WTC11 (cell line): ENCODE measurements at regions not wholly inside any gene's neighbourhood (a gene's known extent, or its start where the extent isn't known, plus 50 kb on each side); places are given as distances from the start of the nearest gene placed in this dataset.

Source experiments
- ATAC-seq: fragments of 200-7000 bp; cut with Tn5 transposase; 2 replicates; pipeline ENCODE4 v1.10.0; 2021; ENCODE audit warnings: mild to moderate bottlenecking, moderate library complexity
- CTCF ChIA-PET: fragments of 300-600 bp; sonication (Branson Sonifier 250); formaldehyde crosslinking; loops from one replicate; lab custom pipeline; 2021; ENCODE audit warnings: antibody characterized with exemption; lab: Charles Lee
- POLR2A ChIA-PET: fragments of 350-600 bp; sonication (Branson Sonifier 250); formaldehyde crosslinking; loops from one replicate; lab custom pipeline; 2021; ENCODE audit warnings: antibody characterized with exemption; lab: Charles Lee
- DNase-seq: peaks from one replicate; pipeline ENCODE4 v3.0.0; 2021; ENCODE audit warnings: low spot score
- H3K27ac Mint-ChIP-seq: 2 replicates; pipeline ENCODE4 v1.8.0; 2021; ENCODE audit warnings: mixed read lengths
- H3K27me3 Mint-ChIP-seq: 2 replicates; pipeline ENCODE4 v1.8.0; 2021; ENCODE audit warnings: low read depth, mild to moderate bottlenecking, moderate library complexity, mixed read lengths
- H3K36me3 Mint-ChIP-seq: 2 replicates; pipeline ENCODE4 v1.8.0; 2021; ENCODE audit warnings: mixed read lengths
- H3K4me1 Mint-ChIP-seq: 2 replicates; pipeline ENCODE4 v1.8.0; 2022; ENCODE audit warnings: mixed read lengths
- H3K4me3 Mint-ChIP-seq: 2 replicates; pipeline ENCODE4 v1.8.0; 2021; ENCODE audit warnings: mild to moderate bottlenecking, moderate library complexity, mixed read lengths
- H3K9me3 Mint-ChIP-seq: 2 replicates; pipeline ENCODE4 v1.8.0; 2021; ENCODE audit warnings: mixed read lengths
- EMX1 ChIP-seq: fragments of 250-450 bp; sonication (Bioruptor Pico); IDR thresholded peaks from 2 replicates; pipeline ENCODE4 v1.8.0; 2021; ENCODE audit warnings: mild to moderate bottlenecking
- FOXJ3 ChIP-seq: sonication (generic); formaldehyde crosslinking; IDR thresholded peaks from 2 replicates; pipeline ENCODE4 v1.9.0; 2021; ENCODE audit warnings: missing genetic modification reagents, mild to moderate bottlenecking, borderline replicate concordance
- GRHL2 ChIP-seq: fragments of 250-450 bp; sonication (Bioruptor Pico); IDR thresholded peaks from 2 replicates; pipeline ENCODE4 v1.8.0; 2022; ENCODE audit warnings: mild to moderate bottlenecking, moderate library complexity; ENCODE audit not compliant: insufficient replicate concordance, severe bottlenecking
- KAT7 ChIP-seq: sonication (generic); formaldehyde crosslinking; IDR thresholded peaks from 2 replicates; pipeline ENCODE4 v1.8.1; 2023; ENCODE audit warnings: missing genetic modification reagents, mild to moderate bottlenecking, borderline replicate concordance
- OVOL2 ChIP-seq: fragments of 250-450 bp; sonication (Bioruptor Pico); IDR thresholded peaks from 2 replicates; pipeline ENCODE4 v1.9.0; 2021; ENCODE audit warnings: mild to moderate bottlenecking, borderline replicate concordance
- PRRX2 ChIP-seq: fragments of 250-450 bp; sonication (Bioruptor Pico); IDR thresholded peaks from 2 replicates; pipeline ENCODE4 v1.8.0; 2021; ENCODE audit warnings: mild to moderate bottlenecking
- RORB ChIP-seq: fragments of 250-450 bp; sonication (Bioruptor Pico); IDR thresholded peaks from 2 replicates; pipeline ENCODE4 v1.9.0; 2021; ENCODE audit warnings: mild to moderate bottlenecking
- SMAD4 ChIP-seq: sonication (generic); formaldehyde crosslinking; IDR thresholded peaks from 2 replicates; pipeline ENCODE4 v1.8.0; 2022; ENCODE audit warnings: mild to moderate bottlenecking, missing genetic modification reagents
- TCF7 ChIP-seq: sonication (generic); formaldehyde crosslinking; IDR thresholded peaks from 2 replicates; pipeline ENCODE4 v1.8.0; 2022; ENCODE audit warnings: mild to moderate bottlenecking, low read depth, missing genetic modification reagents, moderate library complexity
- ZNF121 ChIP-seq: sonication (generic); formaldehyde crosslinking; IDR thresholded peaks from 2 replicates; pipeline ENCODE4 v1.8.0; 2023; ENCODE audit warnings: missing genetic modification reagents
- ZNF138 ChIP-seq: sonication (generic); formaldehyde crosslinking; conservative IDR thresholded peaks from 2 replicates; pipeline ENCODE4 v1.8.1; 2022; ENCODE audit warnings: mild to moderate bottlenecking, moderate library complexity, missing genetic modification reagents
- ZNF396 ChIP-seq: fragments of 250-450 bp; sonication (Bioruptor Pico); IDR thresholded peaks from 2 replicates; pipeline ENCODE4 v1.8.0; 2021; ENCODE audit warnings: mild to moderate bottlenecking, moderate library complexity, borderline replicate concordance
- ZNF423 ChIP-seq: fragments of 250-450 bp; sonication (Bioruptor Pico); IDR thresholded peaks from 2 replicates; pipeline ENCODE4 v2.1.2; 2022; ENCODE audit warnings: mild to moderate bottlenecking, moderate library complexity
- ZNF532 ChIP-seq: fragments of 250-450 bp; sonication (Bioruptor Pico); IDR thresholded peaks from 2 replicates; pipeline ENCODE4 v1.9.0; 2021; ENCODE audit warnings: mild to moderate bottlenecking, borderline replicate concordance
- ZSCAN18 ChIP-seq: fragments of 250-450 bp; sonication (Bioruptor Pico); IDR thresholded peaks from 2 replicates; pipeline ENCODE4 v2.1.2; 2022; ENCODE audit warnings: mild to moderate bottlenecking, moderate library complexity
- TF ChIP-seq, protein P1 (sequence below): fragments of 250-450 bp; sonication (Bioruptor Pico); conservative IDR thresholded peaks from 2 replicates; pipeline ENCODE4 v1.9.0; 2021; ENCODE audit warnings: mild to moderate bottlenecking
- TF ChIP-seq, protein P2 (sequence below): sonication (generic); formaldehyde crosslinking; IDR thresholded peaks from 2 replicates; pipeline ENCODE4 v1.8.0; 2022; ENCODE audit warnings: mild to moderate bottlenecking, missing genetic modification reagents
- TF ChIP-seq, protein P3 (sequence below): sonication (generic); formaldehyde crosslinking; IDR thresholded peaks from 2 replicates; pipeline ENCODE4 v1.8.1; 2023; ENCODE audit warnings: mild to moderate bottlenecking, missing genetic modification reagents, moderate library complexity
- TF ChIP-seq, protein P4 (sequence below): fragments of 200-600 bp; IDR thresholded peaks from 2 replicates; pipeline ENCODE4 v1.8.0; 2022; ENCODE audit warnings: antibody characterized with exemption

- no peak for TF ChIP-seq GRHL2 (CRISPR knock-in tag)
Measured at GRCh38 chr4:181509073-181509472, 734.1 kb upstream of the TENM3 start (continued).

GRCh38 chr4:181517491-181517890, 725.7 kb upstream of the TENM3 start:
- no peak for DNase-seq
- H3K27me3 Mint-ChIP-seq = no peaks in the 10 kb centered on the region
- no peaks in the 10 kb centered on the region for H3K4me1 Mint-ChIP-seq
- no peaks in the 10 kb centered on the region for H3K36me3 Mint-ChIP-seq
- H3K4me3 Mint-ChIP-seq = no peak overlapping the region
- H3K27ac Mint-ChIP-seq = no peak overlapping the region
- ChIA-PET POLR2A (no interaction called here), CTCF (no interaction called here)
- peaks cover 14% of the 10 kb centered on the region for H3K9me3 Mint-ChIP-seq
- TF ChIP-seq PRRX2 (no peak), KAT7 (CRISPR knock-in tag) (no peak), ZNF396 (no peak)
- TF ChIP-seq, protein P1, sequence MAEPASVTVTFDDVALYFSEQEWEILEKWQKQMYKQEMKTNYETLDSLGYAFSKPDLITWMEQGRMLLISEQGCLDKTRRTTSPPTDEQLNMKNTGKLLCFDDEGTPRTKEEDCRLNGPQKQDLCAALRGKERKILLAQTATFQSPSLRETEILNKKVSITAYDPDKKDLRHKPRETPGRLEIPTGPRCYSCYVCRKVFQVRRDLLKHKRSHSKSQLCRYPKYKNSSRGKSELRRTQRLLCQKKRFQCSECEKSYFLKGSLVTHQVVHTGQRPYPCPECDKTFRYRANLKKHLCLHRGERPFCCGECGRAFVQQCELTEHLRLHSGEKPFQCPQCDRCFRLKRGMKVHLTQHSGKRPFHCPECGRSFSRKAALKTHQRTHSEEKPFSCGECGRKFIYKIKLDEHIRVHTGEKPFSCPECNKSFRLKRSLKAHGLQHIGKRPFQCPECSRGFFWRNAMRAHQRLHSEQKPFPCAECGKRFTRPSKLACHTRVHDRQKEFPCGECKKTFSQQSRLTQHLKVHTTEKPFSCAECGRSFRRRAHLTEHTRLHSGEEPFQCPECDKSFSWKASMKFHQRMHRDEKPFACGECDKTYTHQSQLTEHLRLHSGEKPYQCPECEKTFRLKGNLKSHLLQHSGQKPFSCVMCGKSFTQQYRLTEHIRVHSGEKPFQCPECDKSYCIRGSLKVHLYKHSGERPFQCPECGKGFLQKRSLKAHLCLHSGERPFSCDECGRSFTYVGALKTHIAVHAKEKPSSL (CRISPR knock-in tag) = no peak
- TF ChIP-seq, protein P2, sequence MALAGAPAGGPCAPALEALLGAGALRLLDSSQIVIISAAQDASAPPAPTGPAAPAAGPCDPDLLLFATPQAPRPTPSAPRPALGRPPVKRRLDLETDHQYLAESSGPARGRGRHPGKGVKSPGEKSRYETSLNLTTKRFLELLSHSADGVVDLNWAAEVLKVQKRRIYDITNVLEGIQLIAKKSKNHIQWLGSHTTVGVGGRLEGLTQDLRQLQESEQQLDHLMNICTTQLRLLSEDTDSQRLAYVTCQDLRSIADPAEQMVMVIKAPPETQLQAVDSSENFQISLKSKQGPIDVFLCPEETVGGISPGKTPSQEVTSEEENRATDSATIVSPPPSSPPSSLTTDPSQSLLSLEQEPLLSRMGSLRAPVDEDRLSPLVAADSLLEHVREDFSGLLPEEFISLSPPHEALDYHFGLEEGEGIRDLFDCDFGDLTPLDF = no peak
- ATAC-seq = no peak

GRCh38 chr4:181520790-181521189, 722.4 kb upstream of the TENM3 start:
- ChIA-PET POLR2A (no interaction called here), CTCF (interaction anchor here (1.9 kb wide), 1 partner anchor 378 kb away, joined by 5 read pairs; no protein-coding TSS in a partner anchor)
- no peaks in the 10 kb centered on the region for H3K36me3 Mint-ChIP-seq
- no peak overlapping the region for H3K27ac Mint-ChIP-seq
- DNase-seq (no peak), ATAC-seq (no peak)
- no peak overlapping the region for H3K4me3 Mint-ChIP-seq
- H3K4me1 Mint-ChIP-seq = peaks cover 21% of the 10 kb centered on the region
- no peaks in the 10 kb centered on the region for H3K27me3 Mint-ChIP-seq
- H3K9me3 Mint-ChIP-seq = peaks cover 11% of the 10 kb centered on the region
- TF ChIP-seq, protein P3, sequence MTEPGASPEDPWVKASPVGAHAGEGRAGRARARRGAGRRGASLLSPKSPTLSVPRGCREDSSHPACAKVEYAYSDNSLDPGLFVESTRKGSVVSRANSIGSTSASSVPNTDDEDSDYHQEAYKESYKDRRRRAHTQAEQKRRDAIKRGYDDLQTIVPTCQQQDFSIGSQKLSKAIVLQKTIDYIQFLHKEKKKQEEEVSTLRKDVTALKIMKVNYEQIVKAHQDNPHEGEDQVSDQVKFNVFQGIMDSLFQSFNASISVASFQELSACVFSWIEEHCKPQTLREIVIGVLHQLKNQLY (CRISPR knock-in tag) = no peak
- TF ChIP-seq ZNF423 (CRISPR knock-in tag) (no peak), ZNF121 (CRISPR knock-in tag) (no peak), RORB (CRISPR knock-in tag) (no peak), FOXJ3 (no peak), OVOL2 (no peak), EMX1 (CRISPR knock-in tag) (no peak), SMAD4 (no peak), ZSCAN18 (CRISPR knock-in tag) (no peak), TCF7 (CRISPR knock-in tag) (no peak), ZNF532 (CRISPR knock-in tag) (no peak), ZNF138 (CRISPR knock-in tag) (no peak)
- TF ChIP-seq, protein P1 (CRISPR knock-in tag) = no peak
- TF ChIP-seq, protein P4, sequence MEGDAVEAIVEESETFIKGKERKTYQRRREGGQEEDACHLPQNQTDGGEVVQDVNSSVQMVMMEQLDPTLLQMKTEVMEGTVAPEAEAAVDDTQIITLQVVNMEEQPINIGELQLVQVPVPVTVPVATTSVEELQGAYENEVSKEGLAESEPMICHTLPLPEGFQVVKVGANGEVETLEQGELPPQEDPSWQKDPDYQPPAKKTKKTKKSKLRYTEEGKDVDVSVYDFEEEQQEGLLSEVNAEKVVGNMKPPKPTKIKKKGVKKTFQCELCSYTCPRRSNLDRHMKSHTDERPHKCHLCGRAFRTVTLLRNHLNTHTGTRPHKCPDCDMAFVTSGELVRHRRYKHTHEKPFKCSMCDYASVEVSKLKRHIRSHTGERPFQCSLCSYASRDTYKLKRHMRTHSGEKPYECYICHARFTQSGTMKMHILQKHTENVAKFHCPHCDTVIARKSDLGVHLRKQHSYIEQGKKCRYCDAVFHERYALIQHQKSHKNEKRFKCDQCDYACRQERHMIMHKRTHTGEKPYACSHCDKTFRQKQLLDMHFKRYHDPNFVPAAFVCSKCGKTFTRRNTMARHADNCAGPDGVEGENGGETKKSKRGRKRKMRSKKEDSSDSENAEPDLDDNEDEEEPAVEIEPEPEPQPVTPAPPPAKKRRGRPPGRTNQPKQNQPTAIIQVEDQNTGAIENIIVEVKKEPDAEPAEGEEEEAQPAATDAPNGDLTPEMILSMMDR = no peak
